Loucy (cell line): ENCODE measurements at regions not wholly inside any gene's neighbourhood (a gene's known extent, or its start where the extent isn't known, plus 50 kb on each side); places are given as distances from the start of the nearest gene placed in this dataset.

ENCODE experiments used
- CTCF ChIP-seq: fragments of 200-600 bp; sonication (generic); conservative IDR thresholded peaks from 2 replicates; pipeline ENCODE4 v1.5.1; 2014; ENCODE audit warnings: mild to moderate bottlenecking, antibody characterized with exemption, low read length
- EZH2phosphoT487 ChIP-seq: fragments of 200-600 bp; IDR thresholded peaks from 2 replicates; pipeline ENCODE4 v1.6.1; 2018; ENCODE audit warnings: antibody characterized with exemption, mild to moderate bottlenecking, moderate library complexity, borderline replicate concordance

GRCh38 chr17:77579131-77579530, 379.4 kb upstream of the TNRC6C start:
- TF ChIP-seq CTCF (no peak), EZH2phosphoT487 (no peak)
